ENCODE measurements at regions not wholly inside any gene's neighbourhood (a gene's known extent, or its start where the extent isn't known, plus 50 kb on each side); places are given as distances from the start of the nearest gene placed in this dataset.

GRCh38 chr3:95926904-95927501, 887.4 kb upstream of the EPHA6 start:
- TF ChIP-seq CTCF (IDR thresholded peaks at IDR 0.05; ENCODE audit: low read depth, low read length, poor library complexity, severe bottlenecking) (no peak), EZH2phosphoT487 (IDR thresholded peaks at IDR 0.05; ENCODE audit: borderline replicate concordance, low read length) (no peak)

Measured in DOHH2 (cell line).